Caco-2 (cell line): ENCODE measurements at regions not wholly inside any gene's neighbourhood (a gene's known extent, or its start where the extent isn't known, plus 50 kb on each side); places are given as distances from the start of the nearest gene placed in this dataset.

Experiments used
- BruUV-seq: library from RNA; stranded (reverse); fragments of 400-500 nt; replicated peaks from 2 replicates; lab custom pipeline; 2021; lab: Mats Ljungman, UMichigan
- CTCF ChIA-PET: fragments of 300-600 bp; sonication (Branson Sonifier 250); formaldehyde crosslinking; loops from one replicate; lab custom pipeline; 2022; ENCODE audit warnings: antibody characterized with exemption; lab: Charles Lee
- POLR2A ChIA-PET: fragments of 300-600 bp; sonication (Branson Sonifier 250); formaldehyde crosslinking; loops from one replicate; lab custom pipeline; 2022; ENCODE audit warnings: antibody characterized with exemption; lab: Charles Lee
- DNase-seq, 2 experiments: peaks; one replicate each; pipeline versions ENCODE4 v3.0.0 to v3.0.0-alpha.2; 2020 to 2022
- H3K27me3 ChIP-seq: replicated peaks from 2 replicates; pipeline ENCODE4 v1.6.0; 2011; ENCODE audit warnings: low read length; ENCODE audit not compliant: control insufficient read depth, insufficient read depth
- H3K36me3 ChIP-seq: 2 replicates; pipeline ENCODE4 v1.5.1; 2011; ENCODE audit warnings: low read length; ENCODE audit not compliant: control insufficient read depth, insufficient read depth
- H3K4me1 ChIP-seq: fragments of 250-450 bp; sonication (Bioruptor Pico); 2 replicates; pipeline ENCODE4 v1.5.1; 2020; ENCODE audit warnings: mild to moderate bottlenecking
- H3K4me3 ChIP-seq: 2 replicates; pipeline ENCODE4 v1.5.1; 2011; ENCODE audit warnings: low read depth, mild to moderate bottlenecking, control low read depth, low read length
- H3K9me3 ChIP-seq: fragments of 250-450 bp; sonication (Bioruptor Pico); 2 replicates; pipeline ENCODE4 v1.5.1; 2020; ENCODE audit warnings: mild to moderate bottlenecking, moderate library complexity
- H3K27ac Mint-ChIP-seq: one replicate; pipeline ENCODE4 v1.8.0; 2022; ENCODE audit warnings: mixed read lengths; ENCODE audit not compliant: unreplicated experiment
- H3K27me3 Mint-ChIP-seq: one replicate; pipeline ENCODE4 v1.8.0; 2022; ENCODE audit warnings: mixed read lengths; ENCODE audit not compliant: insufficient read depth, unreplicated experiment
- H3K36me3 Mint-ChIP-seq: one replicate; pipeline ENCODE4 v1.8.0; 2022; ENCODE audit warnings: mild to moderate bottlenecking, mixed read lengths; ENCODE audit not compliant: insufficient read depth, unreplicated experiment
- H3K4me1 Mint-ChIP-seq: one replicate; pipeline ENCODE4 v1.8.0; 2022; ENCODE audit warnings: low read depth, mixed read lengths; ENCODE audit not compliant: unreplicated experiment
- H3K4me3 Mint-ChIP-seq: one replicate; pipeline ENCODE4 v1.8.0; 2022; ENCODE audit warnings: mild to moderate bottlenecking, moderate library complexity, mixed read lengths; ENCODE audit not compliant: unreplicated experiment
- H3K9me3 Mint-ChIP-seq: one replicate; pipeline ENCODE4 v1.8.0; 2022; ENCODE audit warnings: mixed read lengths; ENCODE audit not compliant: unreplicated experiment
- intact Hi-C: fragments of 100-400 bp; cut with micrococcal nuclease; formaldehyde crosslinking; loops from one replicate; pipeline ENCODE4 v1.10.0; 2022; ENCODE audit not compliant: unreplicated experiment
- TF ChIP-seq, protein P1 (sequence below), 2 experiments: fragments of 200-600 bp in 1 of 2; IDR thresholded peaks; 1 replicate in 1 of 2; 2 replicates in 1 of 2; pipeline versions ENCODE4 v1.5.1 to v1.8.0; 2011 to 2022; ENCODE audit warnings: antibody characterized with exemption in 1 of 2, control low read depth in 1 of 2, inconsistent platforms in 1 of 2, low read depth in 1 of 2, low read length in 1 of 2, mild to moderate bottlenecking in 1 of 2, moderate library complexity in 1 of 2; ENCODE audit not compliant: insufficient read depth in 1 of 2, severe bottlenecking in 1 of 2, unreplicated experiment in 1 of 2

DNA sequence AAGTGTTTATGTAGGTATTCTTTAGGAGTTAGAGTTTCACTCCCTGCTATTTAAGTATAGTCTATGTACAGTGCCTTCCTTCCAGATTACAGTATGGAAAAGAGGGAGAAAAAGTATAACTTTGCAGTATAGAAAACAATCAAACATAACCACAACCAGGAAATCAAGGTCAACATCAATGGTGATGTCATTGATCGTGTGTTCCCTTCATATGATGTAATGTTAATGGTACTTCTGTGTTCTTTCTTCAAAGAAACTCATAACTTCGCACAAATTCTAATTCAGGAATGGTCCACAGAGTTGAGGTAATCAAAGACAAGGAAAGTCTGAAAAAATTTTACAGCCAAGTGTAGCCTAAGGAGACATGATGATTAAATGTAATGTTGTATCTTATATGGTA, 961.1 kb upstream of the EDIL3 start:
- POLR2A ChIA-PET: no interaction called here
- H3K27ac Mint-ChIP-seq: no peak overlapping the region
- H3K27me3 Mint-ChIP-seq: no peaks in the 10 kb centered on the region

DNA sequence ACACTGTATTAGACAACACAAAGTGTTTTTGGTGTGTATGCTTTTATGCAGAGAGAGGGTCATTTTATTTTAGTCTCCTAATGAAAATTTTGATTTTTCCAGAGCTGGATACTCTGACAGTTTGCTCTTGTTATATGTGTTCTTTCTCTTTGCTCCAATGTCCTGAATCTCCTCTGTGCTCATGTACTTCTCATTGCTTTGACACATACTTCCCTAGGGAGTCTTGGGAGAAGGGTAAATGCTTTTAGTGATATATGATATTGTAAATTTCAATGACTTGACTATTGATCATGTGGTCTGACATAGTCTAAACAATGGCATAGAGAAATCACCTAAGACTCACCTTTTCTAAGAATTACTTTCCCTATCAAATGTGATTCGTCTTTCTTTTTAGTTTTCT, 972.6 kb upstream of the EDIL3 start:
- CTCF ChIA-PET: no interaction called here
- H3K9me3 Mint-ChIP-seq: no peaks in the 10 kb centered on the region

More for the DNA sequence above, 961.1 kb upstream of the EDIL3 start:
- Mint-ChIP-seq H3K4me3 (no peak overlapping the region), H3K9me3 (no peaks in the 10 kb centered on the region), H3K36me3 (no peaks in the 10 kb centered on the region), H3K4me1 (no peaks in the 10 kb centered on the region)
- Histone ChIP-seq H3K36me3 (no peaks in the 10 kb centered on the region), H3K4me3 (no peak overlapping the region), H3K9me3 (no peaks in the 10 kb centered on the region), H3K27me3 (no peaks in the 10 kb centered on the region), H3K4me1 (no peaks in the 10 kb centered on the region)
- CTCF ChIA-PET: no interaction called here
- no TSS peak for BruUV-seq
- no peak for DNase-seq
- intact Hi-C loops: no loop called here
- TF ChIP-seq, protein P1, sequence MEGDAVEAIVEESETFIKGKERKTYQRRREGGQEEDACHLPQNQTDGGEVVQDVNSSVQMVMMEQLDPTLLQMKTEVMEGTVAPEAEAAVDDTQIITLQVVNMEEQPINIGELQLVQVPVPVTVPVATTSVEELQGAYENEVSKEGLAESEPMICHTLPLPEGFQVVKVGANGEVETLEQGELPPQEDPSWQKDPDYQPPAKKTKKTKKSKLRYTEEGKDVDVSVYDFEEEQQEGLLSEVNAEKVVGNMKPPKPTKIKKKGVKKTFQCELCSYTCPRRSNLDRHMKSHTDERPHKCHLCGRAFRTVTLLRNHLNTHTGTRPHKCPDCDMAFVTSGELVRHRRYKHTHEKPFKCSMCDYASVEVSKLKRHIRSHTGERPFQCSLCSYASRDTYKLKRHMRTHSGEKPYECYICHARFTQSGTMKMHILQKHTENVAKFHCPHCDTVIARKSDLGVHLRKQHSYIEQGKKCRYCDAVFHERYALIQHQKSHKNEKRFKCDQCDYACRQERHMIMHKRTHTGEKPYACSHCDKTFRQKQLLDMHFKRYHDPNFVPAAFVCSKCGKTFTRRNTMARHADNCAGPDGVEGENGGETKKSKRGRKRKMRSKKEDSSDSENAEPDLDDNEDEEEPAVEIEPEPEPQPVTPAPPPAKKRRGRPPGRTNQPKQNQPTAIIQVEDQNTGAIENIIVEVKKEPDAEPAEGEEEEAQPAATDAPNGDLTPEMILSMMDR (IDR thresholded peaks at IDR 0.05; ENCODE audit: insufficient read depth in 1 of 2, low read depth in 1 of 2, low read length in 1 of 2, severe bottlenecking in 1 of 2, unreplicated experiment in 1 of 2): no peak

DNA sequence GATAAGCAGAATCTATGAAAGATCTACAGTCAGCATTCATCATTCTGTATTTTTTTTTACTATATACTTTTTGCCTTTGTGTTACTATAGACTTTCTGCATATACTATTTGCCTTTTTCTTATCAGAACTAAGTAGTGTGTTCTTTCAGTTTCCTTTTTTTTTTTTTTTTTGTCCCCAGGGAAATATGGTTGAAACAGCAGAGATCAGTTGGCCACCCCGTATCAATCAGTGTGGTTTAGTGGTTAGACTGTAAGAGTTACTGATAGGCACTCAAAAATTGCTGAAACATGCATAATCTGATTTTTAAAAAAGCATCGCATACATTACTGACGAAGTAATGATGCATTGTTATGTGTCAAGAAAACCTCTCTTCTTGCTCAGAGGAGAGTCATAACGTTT, 990.8 kb upstream of the EDIL3 start:
- Mint-ChIP-seq H3K36me3 (no peaks in the 10 kb centered on the region), H3K27ac (no peak overlapping the region), H3K27me3 (no peaks in the 10 kb centered on the region), H3K4me3 (no peak overlapping the region), H3K4me1 (no peaks in the 10 kb centered on the region), H3K9me3 (no peaks in the 10 kb centered on the region)
- Histone ChIP-seq H3K36me3 (no peaks in the 10 kb centered on the region), H3K4me3 (no peak overlapping the region), H3K4me1 (no peaks in the 10 kb centered on the region), H3K9me3 (no peaks in the 10 kb centered on the region), H3K27me3 (no peaks in the 10 kb centered on the region)
- TF ChIP-seq, protein P1 (IDR thresholded peaks at IDR 0.05; ENCODE audit: insufficient read depth in 1 of 2, low read depth in 1 of 2, low read length in 1 of 2, severe bottlenecking in 1 of 2, unreplicated experiment in 1 of 2): no peak
- no peak for DNase-seq
- no TSS peak for BruUV-seq
- POLR2A ChIA-PET: no interaction called here
- intact Hi-C loops: no loop called here
- CTCF ChIA-PET: no interaction called here

More for the DNA sequence above, 972.6 kb upstream of the EDIL3 start:
- Mint-ChIP-seq H3K4me1 (no peaks in the 10 kb centered on the region), H3K27ac (no peak overlapping the region), H3K4me3 (no peak overlapping the region), H3K36me3 (no peaks in the 10 kb centered on the region), H3K27me3 (no peaks in the 10 kb centered on the region)
- Histone ChIP-seq H3K4me1 (no peaks in the 10 kb centered on the region), H3K9me3 (no peaks in the 10 kb centered on the region), H3K4me3 (no peak overlapping the region), H3K27me3 (no peaks in the 10 kb centered on the region), H3K36me3 (no peaks in the 10 kb centered on the region)
- intact Hi-C loops: no loop called here
- POLR2A ChIA-PET: no interaction called here
- TF ChIP-seq, protein P1 (IDR thresholded peaks at IDR 0.05; ENCODE audit: insufficient read depth in 1 of 2, low read depth in 1 of 2, low read length in 1 of 2, severe bottlenecking in 1 of 2, unreplicated experiment in 1 of 2): no peak
- no TSS peak for BruUV-seq
- DNase-seq: no peak
